Ascending aorta (tissue), 2 donors: ENCODE measurements at regions not wholly inside any gene's neighbourhood (a gene's known extent, or its start where the extent isn't known, plus 50 kb on each side); places are given as distances from the start of the nearest gene placed in this dataset.

Source experiments
- DNase-seq, 2 donors: peaks; one replicate each; pipeline ENCODE4 v3.0.0-alpha.2; 2019; ENCODE audit warnings: low spot score in 2 of 2
- H3K27ac ChIP-seq, 2 donors: fragments of 200-600 bp; sonication (generic); one replicate each; pipeline ENCODE4 v1.5.1; 2016 to 2017; ENCODE audit warnings: mild to moderate bottlenecking in 1 of 2
- H3K27me3 ChIP-seq: fragments of 200-600 bp; sonication (generic); one replicate; pipeline ENCODE4 v1.5.1; 2017
- H3K36me3 ChIP-seq, 2 donors: fragments of 200-600 bp; sonication (generic); one replicate each; pipeline ENCODE4 v1.5.1; 2016
- H3K4me1 ChIP-seq, 2 donors: fragments of 200-600 bp; sonication (generic); one replicate each; pipeline ENCODE4 v1.5.1; 2016 to 2017; ENCODE audit warnings: mild to moderate bottlenecking in 1 of 2
- H3K4me3 ChIP-seq, 2 donors: fragments of 200-600 bp; sonication (generic); one replicate each; pipeline ENCODE4 v1.5.1; 2016 to 2017; ENCODE audit warnings: mild to moderate bottlenecking in 1 of 2
- H3K9me3 ChIP-seq, 2 donors: fragments of 200-600 bp; sonication (generic); one replicate each; pipeline ENCODE4 v1.5.1; 2016
- intact Hi-C: fragments of 100-400 bp; cut with DNase I; formaldehyde crosslinking; loops from one replicate; pipeline ENCODE4 v1.15.1; 2023
- TF ChIP-seq, protein P1 (sequence below), 3 experiments: fragments of 200-600 bp in 2 of 3; fragments of 450-650 bp in 1 of 3; sonication (generic) in 2 of 3; IDR thresholded peaks; one replicate each; pipeline ENCODE4 v1.5.1; 2016 to 2019; ENCODE audit warnings: antibody characterized with exemption in 3 of 3, mild to moderate bottlenecking in 1 of 3, moderate library complexity in 1 of 3

- no peaks in the 10 kb centered on the region for H3K4me1 ChIP-seq
- no peaks in the 10 kb centered on the region for H3K36me3 ChIP-seq
- H3K27ac ChIP-seq, result no peak overlapping the region
- no peaks in the 10 kb centered on the region for H3K9me3 ChIP-seq
- no peaks in the 10 kb centered on the region for H3K27me3 ChIP-seq
- intact Hi-C loops, result no loop called here
- no peak overlapping the region for H3K4me3 ChIP-seq
- TF ChIP-seq, protein P1, sequence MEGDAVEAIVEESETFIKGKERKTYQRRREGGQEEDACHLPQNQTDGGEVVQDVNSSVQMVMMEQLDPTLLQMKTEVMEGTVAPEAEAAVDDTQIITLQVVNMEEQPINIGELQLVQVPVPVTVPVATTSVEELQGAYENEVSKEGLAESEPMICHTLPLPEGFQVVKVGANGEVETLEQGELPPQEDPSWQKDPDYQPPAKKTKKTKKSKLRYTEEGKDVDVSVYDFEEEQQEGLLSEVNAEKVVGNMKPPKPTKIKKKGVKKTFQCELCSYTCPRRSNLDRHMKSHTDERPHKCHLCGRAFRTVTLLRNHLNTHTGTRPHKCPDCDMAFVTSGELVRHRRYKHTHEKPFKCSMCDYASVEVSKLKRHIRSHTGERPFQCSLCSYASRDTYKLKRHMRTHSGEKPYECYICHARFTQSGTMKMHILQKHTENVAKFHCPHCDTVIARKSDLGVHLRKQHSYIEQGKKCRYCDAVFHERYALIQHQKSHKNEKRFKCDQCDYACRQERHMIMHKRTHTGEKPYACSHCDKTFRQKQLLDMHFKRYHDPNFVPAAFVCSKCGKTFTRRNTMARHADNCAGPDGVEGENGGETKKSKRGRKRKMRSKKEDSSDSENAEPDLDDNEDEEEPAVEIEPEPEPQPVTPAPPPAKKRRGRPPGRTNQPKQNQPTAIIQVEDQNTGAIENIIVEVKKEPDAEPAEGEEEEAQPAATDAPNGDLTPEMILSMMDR (IDR thresholded peaks at IDR 0.05), result no peak
- DNase-seq, result no peak
Measured at GRCh38 chr3:157573780-157574378, 70.7 kb upstream of the VEPH1 start.

- intact Hi-C loops, result no loop called here
- Histone ChIP-seq H3K4me1 (no peaks in the 10 kb centered on the region), H3K9me3 (no peaks in the 10 kb centered on the region), H3K27me3 (no peaks in the 10 kb centered on the region), H3K4me3 (no peak overlapping the region), H3K36me3 (no peaks in the 10 kb centered on the region), H3K27ac (no peak overlapping the region)
- TF ChIP-seq, protein P1 (IDR thresholded peaks at IDR 0.05), result no peak
- DNase-seq, result no peak
Measured at GRCh38 chr3:157573281-157573680, 70.1 kb upstream of the VEPH1 start.

- intact Hi-C loops, result loop anchor here (1.0 kb wide), 1 partner anchor 40 kb away; no protein-coding TSS in a partner anchor
- no peak for DNase-seq
- H3K4me3 ChIP-seq, result no peak overlapping the region
Measured at GRCh38 chr3:157572559-157573270, 69.5 kb upstream of the VEPH1 start.

DNA sequence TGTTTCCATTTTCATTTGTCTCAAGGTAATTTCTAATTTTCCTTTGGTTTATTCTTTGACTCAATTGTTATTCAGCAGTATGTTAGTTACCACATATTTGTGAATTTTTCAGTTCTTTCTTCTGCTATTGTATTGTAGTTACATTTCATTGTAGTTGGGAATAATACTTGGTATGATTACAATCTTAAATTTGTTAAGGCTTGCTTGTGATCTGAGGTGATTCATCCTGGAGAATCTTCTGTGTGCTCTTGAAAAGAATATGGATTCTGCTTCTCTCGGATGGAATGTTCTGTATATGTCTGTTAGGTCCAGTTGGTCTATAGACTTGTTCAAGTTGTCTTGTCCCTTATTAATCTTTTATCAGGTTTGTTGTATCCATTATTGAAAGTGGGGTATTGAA lies 63.4 kb upstream of the VEPH1 start:
- Histone ChIP-seq H3K4me3 (no peak overlapping the region), H3K27me3 (no peaks in the 10 kb centered on the region), H3K9me3 (no peaks in the 10 kb centered on the region), H3K4me1 (no peaks in the 10 kb centered on the region), H3K36me3 (no peaks in the 10 kb centered on the region), H3K27ac (no peak overlapping the region)
- no peak for DNase-seq
- intact Hi-C loops, result no loop called here
- TF ChIP-seq, protein P1 (IDR thresholded peaks at IDR 0.05), result no peak

More at GRCh38 chr3:157572559-157573270, 69.5 kb upstream of the VEPH1 start:
- no peaks in the 10 kb centered on the region for H3K27me3 ChIP-seq
- H3K27ac ChIP-seq, result no peak overlapping the region
- H3K36me3 ChIP-seq, result no peaks in the 10 kb centered on the region
- TF ChIP-seq, protein P1 (IDR thresholded peaks at IDR 0.05), result peak; percentile 29 to 71 (median 59)
- H3K4me1 ChIP-seq, result no peaks in the 10 kb centered on the region
- no peaks in the 10 kb centered on the region for H3K9me3 ChIP-seq

DNA sequence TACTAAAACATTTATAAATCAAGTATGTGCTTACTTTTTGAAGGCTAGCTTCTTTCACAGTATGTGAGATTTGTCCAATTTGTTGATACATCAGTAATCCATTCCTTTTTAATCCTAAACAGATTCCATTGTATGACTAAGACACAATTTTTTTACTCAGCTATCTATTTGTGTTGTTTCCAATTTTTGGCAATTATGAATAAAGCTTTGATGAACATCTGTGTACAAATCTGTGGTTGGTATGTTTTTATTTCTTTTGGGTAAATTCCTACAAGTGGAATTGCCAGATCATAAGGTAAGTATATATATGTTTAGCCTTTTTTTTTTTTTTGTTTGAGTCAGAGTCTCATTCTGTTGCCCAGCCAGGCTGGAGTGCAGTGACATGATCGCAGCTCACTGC lies 56.2 kb upstream of the VEPH1 start:
- H3K27me3 ChIP-seq, result no peaks in the 10 kb centered on the region

More for the DNA sequence above, 56.2 kb upstream of the VEPH1 start:
- H3K27ac ChIP-seq, result no peak overlapping the region
- TF ChIP-seq, protein P1 (IDR thresholded peaks at IDR 0.05), result no peak
- no peak for DNase-seq
- H3K4me3 ChIP-seq, result no peak overlapping the region
- intact Hi-C loops, result no loop called here
- no peaks in the 10 kb centered on the region for H3K4me1 ChIP-seq
- no peaks in the 10 kb centered on the region for H3K9me3 ChIP-seq
- H3K36me3 ChIP-seq, result no peaks in the 10 kb centered on the region
